ENCODE measurements at regions not wholly inside any gene's neighbourhood (a gene's known extent, or its start where the extent isn't known, plus 50 kb on each side); places are given as distances from the start of the nearest gene placed in this dataset.

DNA sequence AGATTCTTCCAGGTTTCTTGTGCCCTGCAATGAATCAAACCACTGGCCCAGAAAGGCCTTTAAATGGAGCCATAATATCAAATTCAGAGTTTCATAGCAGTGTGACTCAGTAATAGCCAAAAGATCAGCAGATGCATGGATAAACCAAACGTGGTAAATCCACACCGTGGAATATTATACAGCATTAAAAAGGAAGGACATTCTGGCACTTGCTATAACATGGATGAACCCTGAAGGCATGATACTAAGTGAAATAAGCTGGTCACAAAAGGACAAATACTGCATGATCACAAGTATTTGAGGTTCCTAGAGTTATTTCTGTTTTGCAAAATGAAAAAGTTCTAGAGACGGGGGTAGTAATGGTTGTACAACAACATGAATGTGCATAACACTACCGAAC lies 140.1 kb downstream of the TOMM20 start:
- Mint-ChIP-seq H3K4me3 (no peak overlapping the region), H3K27me3 (ENCODE audit: insufficient read depth) (no peaks in the 10 kb centered on the region), H3K36me3 (ENCODE audit: low read depth) (peaks cover 23% of the 10 kb centered on the region), H3K4me1 (ENCODE audit: low read depth) (peaks cover 85% of the 10 kb centered on the region), H3K9me3 (peaks cover 5% of the 10 kb centered on the region), H3K27ac (peak overlapping the region; percentile 95)
- no peak for DNase-seq (ENCODE audit: low spot score)
- intact Hi-C loops (cut with micrococcal nuclease) = no loop called here

DNA sequence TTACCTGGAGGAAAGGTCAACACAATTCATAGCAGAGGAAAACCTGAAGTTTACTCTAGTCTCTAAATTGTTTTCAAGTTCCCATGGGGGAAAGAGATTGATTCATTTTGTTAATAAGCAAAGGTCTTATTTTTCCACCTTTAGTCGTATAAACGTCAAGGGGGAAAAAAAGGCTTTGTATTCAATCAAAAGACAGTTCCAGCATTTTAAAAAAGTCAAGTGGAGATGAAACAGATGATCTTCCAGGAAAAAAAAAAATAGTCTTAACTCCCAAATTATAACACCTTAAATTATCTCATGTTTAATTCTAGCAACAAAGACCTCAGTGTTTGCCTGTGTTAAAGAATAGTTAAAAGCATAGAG lies 140.5 kb downstream of the TOMM20 start:
- peaks cover 87% of the 10 kb centered on the region for H3K4me1 Mint-ChIP-seq (ENCODE audit: low read depth)
- peaks cover 5% of the 10 kb centered on the region for H3K9me3 Mint-ChIP-seq
- peak overlapping the region; percentile 95 for H3K27ac Mint-ChIP-seq
- H3K27me3 Mint-ChIP-seq (ENCODE audit: insufficient read depth) = no peaks in the 10 kb centered on the region
- peak overlapping the region; percentile 53 for H3K4me3 Mint-ChIP-seq
- DNase-seq (ENCODE audit: low spot score) = no peak
- intact Hi-C loops (cut with micrococcal nuclease) = no loop called here
- peaks cover 24% of the 10 kb centered on the region for H3K36me3 Mint-ChIP-seq (ENCODE audit: low read depth)

DNA sequence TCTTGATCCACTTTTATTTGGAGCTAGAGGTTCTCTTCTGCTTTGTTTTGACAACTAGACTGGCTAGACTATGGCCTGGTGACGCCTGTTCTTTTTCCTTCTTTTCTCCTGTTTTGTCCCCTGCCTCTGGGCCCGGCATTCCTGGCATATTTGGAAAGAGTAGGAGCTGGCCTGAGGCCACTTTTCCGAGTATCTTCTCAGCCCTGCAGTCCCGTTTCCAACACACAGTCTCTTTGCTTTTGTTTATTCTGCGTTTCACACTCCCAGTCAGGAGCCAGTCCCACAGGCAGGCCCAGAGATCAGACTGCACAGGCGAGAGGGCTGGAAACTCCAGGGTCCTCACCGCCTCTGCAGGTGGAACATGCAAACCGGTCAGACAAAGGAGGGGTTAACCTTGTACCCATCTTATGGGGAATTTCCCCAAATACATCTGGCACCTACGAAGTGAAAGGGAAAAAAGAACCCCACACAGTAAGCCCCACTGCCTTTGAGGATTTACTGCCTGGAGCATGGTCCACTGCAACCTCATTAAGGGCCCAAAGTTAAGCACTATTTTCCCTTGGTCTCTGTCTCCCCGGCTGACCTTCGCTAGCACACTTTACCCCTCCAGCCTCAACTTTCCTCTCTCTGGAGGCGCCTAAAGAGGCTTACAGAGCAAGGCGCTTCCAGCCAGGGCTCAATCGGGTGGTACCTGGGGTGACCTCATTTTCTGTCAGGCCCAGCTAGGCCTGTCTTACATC lies 141.1 kb downstream of the TOMM20 start:
- intact Hi-C loops (cut with micrococcal nuclease) = loop anchor here (1.0 kb wide), 3 partner anchors 24 to 256 kb away; no protein-coding TSS in a partner anchor
- H3K27me3 Mint-ChIP-seq (ENCODE audit: insufficient read depth) = no peaks in the 10 kb centered on the region
- H3K27ac Mint-ChIP-seq = peak overlapping the region; percentile 95
- H3K4me1 Mint-ChIP-seq (ENCODE audit: low read depth) = peaks cover 83% of the 10 kb centered on the region
- peak overlapping the region; percentile 53 for H3K4me3 Mint-ChIP-seq
- DNase-seq (ENCODE audit: low spot score) = no peak
- H3K36me3 Mint-ChIP-seq (ENCODE audit: low read depth) = peaks cover 24% of the 10 kb centered on the region
- H3K9me3 Mint-ChIP-seq = peaks cover 5% of the 10 kb centered on the region

DNA sequence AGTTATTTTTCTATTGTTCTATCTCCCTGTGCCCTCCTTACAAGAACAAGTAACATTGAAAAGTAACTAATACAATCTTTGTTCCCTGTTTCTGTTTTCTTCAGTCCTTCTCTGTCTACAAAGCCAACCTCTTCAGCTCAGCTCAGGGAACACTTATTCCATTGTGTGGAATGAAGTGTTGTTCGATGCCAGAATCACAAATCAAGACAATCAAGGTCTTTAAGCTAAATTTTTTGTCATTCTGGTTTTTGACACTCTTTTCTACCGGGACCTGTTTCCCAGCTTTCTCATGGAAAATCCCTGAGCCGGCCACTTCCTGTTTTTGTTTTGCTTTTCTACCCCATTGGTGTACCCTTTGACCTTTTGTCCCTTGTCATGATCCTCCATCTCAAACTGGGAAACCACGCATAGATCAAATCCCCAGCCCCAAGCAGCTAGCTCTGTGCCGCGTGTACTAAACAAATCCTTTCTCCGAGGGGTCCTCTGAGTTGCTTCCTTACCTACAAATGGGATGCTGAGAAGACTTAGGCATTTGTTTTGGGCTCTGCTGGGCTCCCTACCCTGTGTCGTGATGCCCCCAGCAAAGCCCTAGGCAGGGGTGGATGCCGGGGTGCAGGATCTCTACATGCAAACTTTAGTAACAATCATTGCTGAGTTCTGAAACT lies 141.8 kb downstream of the TOMM20 start:
- DNase-seq (ENCODE audit: low spot score) = no peak
- Mint-ChIP-seq H3K4me3 (peak overlapping the region; percentile 53), H3K27ac (peak overlapping the region; percentile 95), H3K4me1 (ENCODE audit: low read depth) (peaks cover 85% of the 10 kb centered on the region), H3K36me3 (ENCODE audit: low read depth) (peaks cover 24% of the 10 kb centered on the region), H3K9me3 (peaks cover 5% of the 10 kb centered on the region), H3K27me3 (ENCODE audit: insufficient read depth) (no peaks in the 10 kb centered on the region)
- intact Hi-C loops (cut with micrococcal nuclease) = loop anchor here (1.0 kb wide), 3 partner anchors 24 to 256 kb away; no protein-coding TSS in a partner anchor

DNA sequence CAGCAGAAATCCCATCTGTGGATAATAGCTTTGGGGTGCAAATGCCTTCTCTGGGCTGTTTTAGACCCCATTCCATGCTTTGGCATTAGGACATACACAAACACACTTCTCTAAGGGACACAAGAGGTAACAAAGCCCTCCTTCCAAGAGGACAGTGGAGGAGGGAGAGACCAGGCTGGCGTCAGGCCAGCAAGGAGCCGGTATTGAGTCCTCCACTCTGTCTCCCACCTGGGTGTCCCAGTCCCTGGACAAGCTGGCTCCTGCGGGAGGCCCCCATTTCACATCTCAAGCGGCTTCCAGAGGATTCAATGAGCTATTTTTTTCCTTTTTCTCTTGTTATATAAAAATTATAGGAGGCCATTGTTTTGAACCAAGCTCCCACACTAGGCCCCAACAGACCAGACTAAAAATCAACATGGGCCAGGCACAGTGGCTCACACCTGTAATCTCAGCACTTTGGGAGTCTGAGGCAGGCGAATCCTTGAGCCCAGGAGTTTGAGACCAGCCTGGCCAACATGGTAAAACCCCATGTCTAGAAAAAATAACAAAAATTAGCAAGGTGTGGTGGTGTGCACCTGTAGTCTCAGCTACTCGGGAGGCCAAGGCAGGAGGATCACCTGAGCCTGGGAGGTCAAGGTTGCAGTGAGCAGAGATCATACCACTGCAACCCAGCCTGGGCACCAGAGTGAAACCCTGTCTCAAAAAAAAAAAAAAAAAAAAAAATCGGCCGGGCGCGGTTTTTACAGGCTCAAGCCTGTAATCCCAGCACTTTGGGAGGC lies 142.9 kb downstream of the TOMM20 start:
- intact Hi-C loops (cut with micrococcal nuclease) = no loop called here
- Mint-ChIP-seq H3K4me1 (ENCODE audit: low read depth) (peaks cover 85% of the 10 kb centered on the region), H3K27me3 (ENCODE audit: insufficient read depth) (no peaks in the 10 kb centered on the region), H3K4me3 (no peak overlapping the region), H3K27ac (peak overlapping the region; percentile 95), H3K36me3 (ENCODE audit: low read depth) (peaks cover 17% of the 10 kb centered on the region), H3K9me3 (peaks cover 5% of the 10 kb centered on the region)
- no peak for DNase-seq (ENCODE audit: low spot score)

DNA sequence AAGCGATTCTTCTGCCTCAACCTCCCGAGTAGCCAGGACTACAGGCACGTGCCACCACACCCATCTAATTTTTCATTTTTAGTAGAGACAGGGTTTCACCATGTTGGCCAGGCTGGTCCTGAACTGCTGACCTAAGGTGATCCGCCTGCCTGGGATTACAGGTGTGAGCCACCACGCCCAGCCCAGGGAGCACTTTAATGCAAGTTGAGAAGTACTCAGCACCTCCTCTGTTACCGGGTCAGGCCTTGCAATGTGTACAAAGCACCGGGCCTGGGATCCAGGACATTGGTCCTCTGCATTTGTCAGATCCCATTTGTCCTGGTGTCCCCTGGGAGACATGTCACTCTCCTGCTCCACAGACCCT lies 143.6 kb downstream of the TOMM20 start:
- Mint-ChIP-seq H3K4me3 (no peak overlapping the region), H3K9me3 (peaks cover 5% of the 10 kb centered on the region), H3K27me3 (ENCODE audit: insufficient read depth) (no peaks in the 10 kb centered on the region), H3K27ac (peak overlapping the region; percentile 95), H3K36me3 (ENCODE audit: low read depth) (peaks cover 17% of the 10 kb centered on the region), H3K4me1 (ENCODE audit: low read depth) (peaks cover 85% of the 10 kb centered on the region)
- intact Hi-C loops (cut with micrococcal nuclease) = no loop called here
- DNase-seq (ENCODE audit: low spot score) = no peak

DNA sequence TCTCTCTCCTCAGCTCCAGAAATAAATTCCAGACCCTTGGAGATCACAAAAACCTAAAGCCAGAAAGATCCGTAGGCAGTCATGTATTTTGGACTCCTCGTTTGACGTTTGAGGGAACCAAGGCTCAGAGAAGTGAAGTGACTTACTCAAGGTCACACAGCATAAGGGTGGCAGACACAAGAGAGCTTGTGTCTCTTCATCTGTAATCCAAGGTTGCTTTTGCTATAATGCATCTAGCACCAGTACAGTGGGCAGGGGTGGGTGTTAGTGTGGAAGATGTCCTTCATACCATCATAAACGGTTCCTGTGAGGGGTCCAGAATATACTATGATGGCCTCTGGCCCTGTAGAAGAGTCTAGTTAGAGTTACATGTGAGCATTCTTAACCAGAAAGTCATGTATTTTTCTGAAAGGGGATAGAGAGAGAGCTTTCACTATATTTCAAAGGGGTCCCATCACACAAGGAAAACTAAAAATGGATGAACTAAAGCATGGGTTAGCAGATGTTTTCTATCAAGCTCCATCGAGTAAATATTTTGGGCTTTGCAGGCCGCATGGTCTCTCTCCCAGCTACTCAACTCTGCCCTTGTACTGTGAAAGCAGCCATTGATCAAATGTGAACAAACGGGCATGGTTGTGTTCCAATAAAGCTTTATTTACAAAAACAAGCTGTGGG lies 144.9 kb downstream of the TOMM20 start:
- intact Hi-C loops (cut with micrococcal nuclease) = no loop called here
- Mint-ChIP-seq H3K4me3 (no peak overlapping the region), H3K9me3 (peaks cover 5% of the 10 kb centered on the region), H3K4me1 (ENCODE audit: low read depth) (peaks cover 85% of the 10 kb centered on the region), H3K27me3 (ENCODE audit: insufficient read depth) (no peaks in the 10 kb centered on the region), H3K27ac (peak overlapping the region; percentile 95), H3K36me3 (ENCODE audit: low read depth) (peaks cover 13% of the 10 kb centered on the region)
- no peak for DNase-seq (ENCODE audit: low spot score)

DNA sequence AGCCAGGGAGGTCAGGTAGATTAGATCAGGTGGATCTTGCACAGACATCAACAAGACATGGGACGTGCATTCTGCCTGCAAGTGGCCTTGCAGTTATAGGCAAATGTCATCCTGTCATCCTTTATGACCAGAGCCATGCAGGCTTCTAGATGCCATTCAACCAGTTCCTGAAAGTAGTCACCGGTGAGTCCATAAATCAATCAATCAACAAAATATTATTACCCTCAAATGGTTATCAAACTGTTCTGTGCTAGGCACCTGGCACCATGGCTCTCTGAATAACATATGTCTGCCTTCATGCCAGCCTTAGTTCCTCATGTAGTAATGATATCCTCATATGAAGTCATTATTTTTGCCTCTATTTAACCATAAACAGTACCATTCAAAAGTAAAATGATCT lies 146.9 kb downstream of the TOMM20 start:
- H3K36me3 Mint-ChIP-seq (ENCODE audit: low read depth) = peaks cover 8% of the 10 kb centered on the region
- intact Hi-C loops (cut with micrococcal nuclease) = loop anchor here (1.0 to 2.0 kb wide), 6 partner anchors 8 to 381 kb away; no protein-coding TSS in a partner anchor
- H3K27me3 Mint-ChIP-seq (ENCODE audit: insufficient read depth) = no peaks in the 10 kb centered on the region
- H3K4me1 Mint-ChIP-seq (ENCODE audit: low read depth) = peaks cover 85% of the 10 kb centered on the region
- DNase-seq (ENCODE audit: low spot score) = no peak
- H3K27ac Mint-ChIP-seq = peak overlapping the region; percentile 92
- H3K4me3 Mint-ChIP-seq = no peak overlapping the region
- H3K9me3 Mint-ChIP-seq = no peaks in the 10 kb centered on the region

DNA sequence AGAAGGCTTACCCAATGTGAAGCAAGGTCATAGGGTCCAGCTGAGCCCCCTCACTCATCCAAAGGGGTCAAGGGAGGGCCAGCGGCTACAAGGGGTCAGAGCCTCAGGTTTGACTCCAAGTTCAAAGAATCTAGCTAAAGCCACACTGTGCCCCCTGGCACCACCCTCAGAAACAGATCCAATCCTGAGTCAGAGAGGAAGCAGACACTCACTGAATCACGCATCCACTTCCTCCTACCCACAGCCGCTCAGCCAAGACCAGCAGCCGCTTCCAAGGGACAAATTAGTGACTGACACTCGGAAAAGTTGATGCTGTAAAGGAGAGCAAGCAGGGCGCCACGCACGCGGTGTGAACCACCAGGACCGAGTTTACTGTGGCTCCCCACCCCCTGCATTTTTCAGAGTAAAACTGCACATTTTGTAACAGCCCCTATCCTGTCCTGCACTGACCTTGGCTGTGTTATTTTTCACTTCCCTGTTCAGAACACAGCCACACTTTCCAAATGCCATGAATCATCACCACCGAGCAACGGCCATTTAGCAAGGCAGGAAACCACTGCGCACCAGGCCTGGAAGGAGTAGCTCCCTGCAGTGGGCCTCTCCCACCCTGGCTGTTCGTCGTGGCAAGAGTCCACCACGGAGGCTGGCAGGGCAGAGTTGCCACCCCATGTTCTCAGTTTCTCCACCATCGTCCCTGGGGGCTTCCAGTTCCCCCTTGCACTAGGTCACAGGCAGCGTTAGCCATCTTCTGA lies 147.8 kb downstream of the TOMM20 start:
- no peaks in the 10 kb centered on the region for H3K9me3 Mint-ChIP-seq
- H3K4me1 Mint-ChIP-seq (ENCODE audit: low read depth) = peaks cover 87% of the 10 kb centered on the region
- no peaks in the 10 kb centered on the region for H3K27me3 Mint-ChIP-seq (ENCODE audit: insufficient read depth)
- H3K4me3 Mint-ChIP-seq = peak overlapping the region; percentile 67
- intact Hi-C loops (cut with micrococcal nuclease) = loop anchor here (1.0 to 2.0 kb wide), 13 partner anchors 8 to 380 kb away; partner anchors contain the start of gene IRF2BP2
- H3K36me3 Mint-ChIP-seq (ENCODE audit: low read depth) = peaks cover 6% of the 10 kb centered on the region
- DNase-seq (ENCODE audit: low spot score) = peak; percentile 68
- peak overlapping the region; percentile 92 for H3K27ac Mint-ChIP-seq

DNA sequence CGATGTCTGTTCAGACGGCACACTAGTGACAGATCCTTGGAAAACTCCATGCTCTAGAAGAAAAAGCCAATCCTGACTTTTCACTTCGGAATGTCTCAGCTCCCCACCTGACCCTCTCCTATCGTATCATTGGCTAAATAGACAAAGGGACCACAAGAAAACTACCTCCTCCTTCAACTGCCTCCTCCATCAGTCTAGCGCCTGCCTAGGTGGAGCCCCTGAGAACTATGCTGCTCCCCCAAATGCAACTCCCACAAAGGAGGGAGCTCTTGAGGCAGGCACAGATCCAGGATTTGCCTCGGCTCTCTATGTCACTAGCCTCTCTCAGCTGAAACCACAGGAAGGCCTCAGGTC lies 148.4 kb downstream of the TOMM20 start:
- Mint-ChIP-seq H3K36me3 (ENCODE audit: low read depth) (peaks cover 12% of the 10 kb centered on the region), H3K27ac (peak overlapping the region; percentile 92), H3K4me3 (peak overlapping the region; percentile 67), H3K9me3 (peaks cover 5% of the 10 kb centered on the region), H3K4me1 (ENCODE audit: low read depth) (peaks cover 89% of the 10 kb centered on the region), H3K27me3 (ENCODE audit: insufficient read depth) (no peaks in the 10 kb centered on the region)
- no peak for DNase-seq (ENCODE audit: low spot score)
- intact Hi-C loops (cut with micrococcal nuclease) = loop anchor here (1.0 to 2.0 kb wide), 11 partner anchors 10 to 379 kb away; partner anchors contain the start of gene IRF2BP2

DNA sequence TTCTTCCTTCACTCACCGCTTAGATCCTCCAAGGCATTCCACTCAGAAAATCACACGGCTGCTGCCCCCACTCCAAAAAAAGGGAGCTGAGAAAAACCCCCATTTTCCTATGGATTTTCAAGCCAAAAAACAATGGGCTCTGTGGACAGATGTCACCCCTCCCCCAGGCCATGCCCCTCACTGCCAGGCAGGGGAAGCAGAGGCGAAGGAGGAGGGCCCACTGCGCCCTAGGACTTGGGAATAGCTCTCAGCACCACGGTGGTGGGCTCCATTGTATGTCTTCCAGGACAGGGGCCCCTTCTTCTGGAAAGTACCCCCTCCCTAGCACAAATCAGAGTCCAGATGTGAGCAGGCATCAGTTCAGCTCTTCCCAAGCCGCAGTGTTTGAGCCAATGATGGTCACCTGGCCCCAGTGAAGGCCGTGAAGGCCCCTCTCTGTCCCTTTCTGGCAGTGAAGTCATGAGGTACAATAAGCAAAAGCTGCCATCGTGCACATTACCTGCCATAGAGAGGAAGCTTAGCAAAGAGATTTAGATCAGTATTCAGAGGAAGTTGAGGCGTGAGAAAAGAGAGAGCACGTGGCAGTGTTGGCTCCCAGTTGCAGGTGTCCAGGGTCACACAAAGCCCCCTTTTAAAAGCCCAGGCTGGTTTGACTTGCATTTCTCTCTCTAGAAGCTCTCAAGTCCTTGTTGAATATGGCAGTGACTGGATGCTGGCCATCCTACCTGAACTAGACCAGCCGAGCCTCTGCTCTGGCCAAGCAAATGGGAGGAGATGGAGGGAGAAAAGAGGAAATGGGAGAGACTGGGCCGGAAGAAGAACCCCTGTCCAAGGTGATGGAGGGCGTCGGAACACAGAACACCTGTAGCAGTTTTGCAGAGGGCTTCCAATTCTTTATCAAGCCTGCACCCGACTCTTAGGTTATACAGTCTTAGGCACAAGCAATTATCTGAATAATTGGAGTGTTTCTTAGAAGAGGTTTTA lies 149.0 kb downstream of the TOMM20 start:
- H3K9me3 Mint-ChIP-seq = peaks cover 5% of the 10 kb centered on the region
- no peaks in the 10 kb centered on the region for H3K27me3 Mint-ChIP-seq (ENCODE audit: insufficient read depth)
- H3K4me3 Mint-ChIP-seq = peak overlapping the region; percentile 83
- DNase-seq (ENCODE audit: low spot score) = no peak
- intact Hi-C loops (cut with micrococcal nuclease) = loop anchor here (1.0 to 2.0 kb wide), 12 partner anchors 9 to 379 kb away; partner anchors contain the start of gene IRF2BP2
- peaks cover 91% of the 10 kb centered on the region for H3K4me1 Mint-ChIP-seq (ENCODE audit: low read depth)
- H3K27ac Mint-ChIP-seq = peak overlapping the region; percentile 92
- peaks cover 14% of the 10 kb centered on the region for H3K36me3 Mint-ChIP-seq (ENCODE audit: low read depth)
